Astrocyte of the cerebellum (primary cell): ENCODE measurements at regions not wholly inside any gene's neighbourhood (a gene's known extent, or its start where the extent isn't known, plus 50 kb on each side); places are given as distances from the start of the nearest gene placed in this dataset.

Source experiments
- DNase-seq: peaks from one replicate; pipeline ENCODE4 v3.0.0-alpha.2; 2011; ENCODE audit warnings: low read depth
- H3K4me3 ChIP-seq: 2 replicates; pipeline ENCODE4 v1.5.1; 2011; ENCODE audit warnings: mild to moderate bottlenecking, low read depth, low read length, moderate library complexity
- CTCF ChIP-seq: IDR thresholded peaks from 2 replicates; pipeline ENCODE4 v1.5.1; 2012; ENCODE audit warnings: low read length, low read depth, moderate library complexity, mild to moderate bottlenecking; ENCODE audit errors: missing control alignments
- in situ Hi-C: cut with HindIII; loops from 2 replicates; pipeline ENCODE4 v1.10.0; 2017; ENCODE audit warnings: low sequenced_read_pairs

GRCh38 chr12:113633678-113634332 is 162.1 kb upstream of the LHX5 start:
- H3K4me3 ChIP-seq: no peak overlapping the region
- no peak for DNase-seq
- in situ Hi-C loops: no loop called here
- no peak for TF ChIP-seq CTCF

- no peak for TF ChIP-seq CTCF
- no peak overlapping the region for H3K4me3 ChIP-seq
- no peak for DNase-seq
- in situ Hi-C loops: no loop called here
These were observed 159.0 kb upstream of the LHX5 start for GRCh38 chr12:113630625-113631024.

- DNase-seq: no peak
- TF ChIP-seq CTCF: no peak
- H3K4me3 ChIP-seq: no peak overlapping the region
- in situ Hi-C loops: no loop called here
These were observed 153.8 kb upstream of the LHX5 start for GRCh38 chr12:113625499-113625898.

GRCh38 chr12:113622410-113622809 is 150.7 kb upstream of the LHX5 start:
- in situ Hi-C loops: no loop called here
- no peak for DNase-seq
- no peak overlapping the region for H3K4me3 ChIP-seq
- TF ChIP-seq CTCF: no peak

- no peak for DNase-seq
- TF ChIP-seq CTCF: no peak
- no peak overlapping the region for H3K4me3 ChIP-seq
- in situ Hi-C loops: no loop called here
These were observed 148.8 kb upstream of the LHX5 start for GRCh38 chr12:113620437-113620976.

GRCh38 chr12:113619202-113619601 is 147.5 kb upstream of the LHX5 start:
- in situ Hi-C loops: no loop called here
- DNase-seq: no peak
- no peak for TF ChIP-seq CTCF
- H3K4me3 ChIP-seq: no peak overlapping the region
